Stomach smooth muscle (tissue), 2 donors: ENCODE measurements at regions not wholly inside any gene's neighbourhood (a gene's known extent, or its start where the extent isn't known, plus 50 kb on each side); places are given as distances from the start of the nearest gene placed in this dataset.
"Not testable (repeated sequence)": the region's sequence is repeated elsewhere in the genome, so short reads cannot be mapped to it uniquely, and the experiment has no call there.

Experiments
- H3K27ac ChIP-seq: one replicate; pipeline ENCODE4 v1.7.0; 2013; ENCODE audit warnings: mild to moderate bottlenecking, low read length, inconsistent platforms
- H3K27me3 ChIP-seq, 2 donors: one replicate each; pipeline ENCODE4 v1.7.0; 2013; ENCODE audit warnings: low read length in 2 of 2; ENCODE audit not compliant: insufficient read depth in 2 of 2, control insufficient read depth in 1 of 2
- H3K36me3 ChIP-seq, 2 donors: one replicate each; pipeline ENCODE4 v1.7.0; 2013; ENCODE audit warnings: low read length in 2 of 2; ENCODE audit not compliant: control insufficient read depth in 2 of 2, insufficient read depth in 2 of 2
- H3K4me1 ChIP-seq: one replicate; pipeline ENCODE4 v1.7.0; 2013; ENCODE audit warnings: low read length; ENCODE audit not compliant: control insufficient read depth, insufficient read depth
- H3K4me3 ChIP-seq, 2 donors: one replicate each; pipeline ENCODE4 v1.7.0; 2013; ENCODE audit warnings: low read length in 2 of 2
- H3K9ac ChIP-seq, 2 donors: one replicate each; pipeline ENCODE4 v1.7.0; 2013; ENCODE audit warnings: low read length in 2 of 2, mild to moderate bottlenecking in 1 of 2
- H3K9me3 ChIP-seq, 2 donors: one replicate each; pipeline ENCODE4 v1.7.0; 2013; ENCODE audit warnings: low read length in 2 of 2; ENCODE audit not compliant: control insufficient read depth in 2 of 2
- donor health status: healthy.
- donor health status: Pancreatic carcinoma.

GRCh38 chr5:142405814-142406395 is 81.1 kb upstream of the SPRY4 start:
- no peak overlapping the region for H3K4me3 ChIP-seq
- no peaks in the 10 kb centered on the region for H3K36me3 ChIP-seq
- H3K9me3 ChIP-seq: no peaks in the 10 kb centered on the region
- peaks cover 3% of the 10 kb centered on the region for H3K4me1 ChIP-seq
- H3K9ac ChIP-seq: no peak overlapping the region
- H3K27me3 ChIP-seq: no peaks in the 10 kb centered on the region
- H3K27ac ChIP-seq: no peak overlapping the region

- no peaks in the 10 kb centered on the region for H3K36me3 ChIP-seq
Measured at GRCh38 chr5:142405023-142405422, 80.2 kb upstream of the SPRY4 start.

GRCh38 chr5:142404046-142404477 is 79.2 kb upstream of the SPRY4 start:
- peaks cover 3% of the 10 kb centered on the region for H3K4me1 ChIP-seq
- no peak overlapping the region for H3K27ac ChIP-seq
- no peaks in the 10 kb centered on the region for H3K9me3 ChIP-seq
- no peak overlapping the region for H3K9ac ChIP-seq
- no peaks in the 10 kb centered on the region for H3K36me3 ChIP-seq
- no peaks in the 10 kb centered on the region for H3K27me3 ChIP-seq
- H3K4me3 ChIP-seq: no peak overlapping the region

More at GRCh38 chr5:142405023-142405422, 80.2 kb upstream of the SPRY4 start:
- Histone ChIP-seq H3K4me3 (no peak overlapping the region), H3K9me3 (no peaks in the 10 kb centered on the region), H3K4me1 (peaks cover 3% of the 10 kb centered on the region), H3K9ac (no peak overlapping the region), H3K27me3 (no peaks in the 10 kb centered on the region), H3K27ac (no peak overlapping the region)

- H3K9me3 ChIP-seq: no peaks in the 10 kb centered on the region
- no peak overlapping the region for H3K4me3 ChIP-seq
- H3K27me3 ChIP-seq: no peaks in the 10 kb centered on the region
- H3K36me3 ChIP-seq: no peaks in the 10 kb centered on the region
- no peak overlapping the region for H3K27ac ChIP-seq
- H3K9ac ChIP-seq: no peak overlapping the region
- H3K4me1 ChIP-seq: peaks cover 3% of the 10 kb centered on the region
Measured at GRCh38 chr5:142403583-142403982, 78.8 kb upstream of the SPRY4 start.

GRCh38 chr5:142402752-142403318 is 78.0 kb upstream of the SPRY4 start:
- no peak overlapping the region for H3K27ac ChIP-seq
- no peaks in the 10 kb centered on the region for H3K9me3 ChIP-seq
- no peaks in the 10 kb centered on the region for H3K36me3 ChIP-seq
- H3K27me3 ChIP-seq: no peaks in the 10 kb centered on the region
- no peak overlapping the region for H3K9ac ChIP-seq
- H3K4me3 ChIP-seq: no peak overlapping the region
- peaks cover 3% of the 10 kb centered on the region for H3K4me1 ChIP-seq

- Histone ChIP-seq H3K27me3 (no peaks in the 10 kb centered on the region), H3K27ac (no peak overlapping the region), H3K9ac (no peak overlapping the region), H3K9me3 (peaks cover 4 to 9% of the 10 kb centered on the region in 2 donors), H3K4me3 (no peak overlapping the region), H3K36me3 (no peaks in the 10 kb centered on the region), H3K4me1 (peaks cover 3% of the 10 kb centered on the region)
Measured at GRCh38 chr5:142400415-142400814, 75.6 kb upstream of the SPRY4 start.

- peaks cover 4 to 9% of the 10 kb centered on the region in 2 donors for H3K9me3 ChIP-seq
- H3K4me3 ChIP-seq: no peak overlapping the region
- H3K27ac ChIP-seq: no peak overlapping the region
- H3K4me1 ChIP-seq: peaks cover 3% of the 10 kb centered on the region
- H3K27me3 ChIP-seq: no peaks in the 10 kb centered on the region
- H3K36me3 ChIP-seq: no peaks in the 10 kb centered on the region
- H3K9ac ChIP-seq: no peak overlapping the region
Measured at GRCh38 chr5:142399891-142400290, 75.1 kb upstream of the SPRY4 start.

- Histone ChIP-seq H3K9me3 (peaks cover 4 to 9% of the 10 kb centered on the region in 2 donors), H3K9ac (no peak overlapping the region), H3K27ac (no peak overlapping the region), H3K4me1 (peaks cover 2% of the 10 kb centered on the region), H3K4me3 (no peak overlapping the region), H3K36me3 (no peaks in the 10 kb centered on the region), H3K27me3 (no peaks in the 10 kb centered on the region)
Measured at GRCh38 chr5:142398730-142399055, 73.9 kb upstream of the SPRY4 start.

GRCh38 chr5:142398011-142398729 is 73.3 kb upstream of the SPRY4 start:
- not testable (repeated sequence) for H3K36me3 ChIP-seq, H3K27me3 ChIP-seq, H3K4me1 ChIP-seq, H3K9ac ChIP-seq, H3K27ac ChIP-seq, H3K9me3 ChIP-seq, H3K4me3 ChIP-seq

GRCh38 chr5:142397178-142397577 is 72.4 kb upstream of the SPRY4 start:
- H3K4me3 ChIP-seq: no peak overlapping the region
- no peak overlapping the region for H3K27ac ChIP-seq
- H3K4me1 ChIP-seq: no peaks in the 10 kb centered on the region
- H3K9ac ChIP-seq: no peak overlapping the region
- no peaks in the 10 kb centered on the region for H3K36me3 ChIP-seq
- no peaks in the 10 kb centered on the region for H3K27me3 ChIP-seq
- H3K9me3 ChIP-seq: peaks cover 4 to 9% of the 10 kb centered on the region in 2 donors

- Histone ChIP-seq H3K4me3 (no peak overlapping the region), H3K9ac (no peak overlapping the region), H3K27ac (no peak overlapping the region), H3K36me3 (no peaks in the 10 kb centered on the region), H3K4me1 (peaks cover 2% of the 10 kb centered on the region), H3K9me3 (peaks cover 4 to 9% of the 10 kb centered on the region in 2 donors), H3K27me3 (no peaks in the 10 kb centered on the region)
Measured at GRCh38 chr5:142396436-142397038, 71.7 kb upstream of the SPRY4 start.
